Testis (tissue), 2 donors: ENCODE measurements at regions not wholly inside any gene's neighbourhood (a gene's known extent, or its start where the extent isn't known, plus 50 kb on each side); places are given as distances from the start of the nearest gene placed in this dataset.

Experiments used
- POLR2A ChIP-seq: fragments of 450-650 bp; IDR thresholded peaks from one replicate; pipeline ENCODE4 v1.6.1; 2017; ENCODE audit warnings: antibody characterized with exemption, mild to moderate bottlenecking, moderate library complexity
- TF ChIP-seq, protein P1 (sequence below), 3 experiments: fragments of 450-650 bp in 2 of 3; fragments of 200-600 bp in 1 of 3; sonication (generic) in 1 of 3; IDR thresholded peaks; one replicate each; pipeline ENCODE4 v1.5.1; 2016 to 2019; ENCODE audit warnings: antibody characterized with exemption in 3 of 3, mild to moderate bottlenecking in 2 of 3, moderate library complexity in 1 of 3

- TF ChIP-seq, protein P1, sequence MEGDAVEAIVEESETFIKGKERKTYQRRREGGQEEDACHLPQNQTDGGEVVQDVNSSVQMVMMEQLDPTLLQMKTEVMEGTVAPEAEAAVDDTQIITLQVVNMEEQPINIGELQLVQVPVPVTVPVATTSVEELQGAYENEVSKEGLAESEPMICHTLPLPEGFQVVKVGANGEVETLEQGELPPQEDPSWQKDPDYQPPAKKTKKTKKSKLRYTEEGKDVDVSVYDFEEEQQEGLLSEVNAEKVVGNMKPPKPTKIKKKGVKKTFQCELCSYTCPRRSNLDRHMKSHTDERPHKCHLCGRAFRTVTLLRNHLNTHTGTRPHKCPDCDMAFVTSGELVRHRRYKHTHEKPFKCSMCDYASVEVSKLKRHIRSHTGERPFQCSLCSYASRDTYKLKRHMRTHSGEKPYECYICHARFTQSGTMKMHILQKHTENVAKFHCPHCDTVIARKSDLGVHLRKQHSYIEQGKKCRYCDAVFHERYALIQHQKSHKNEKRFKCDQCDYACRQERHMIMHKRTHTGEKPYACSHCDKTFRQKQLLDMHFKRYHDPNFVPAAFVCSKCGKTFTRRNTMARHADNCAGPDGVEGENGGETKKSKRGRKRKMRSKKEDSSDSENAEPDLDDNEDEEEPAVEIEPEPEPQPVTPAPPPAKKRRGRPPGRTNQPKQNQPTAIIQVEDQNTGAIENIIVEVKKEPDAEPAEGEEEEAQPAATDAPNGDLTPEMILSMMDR (IDR thresholded peaks at IDR 0.05), result no peak
- TF ChIP-seq POLR2A, result no peak
Measured at GRCh38 chr20:22672191-22672590, 87.8 kb upstream of the FOXA2 start.
